H1 (cell line): ENCODE measurements at regions not wholly inside any gene's neighbourhood (a gene's known extent, or its start where the extent isn't known, plus 50 kb on each side); places are given as distances from the start of the nearest gene placed in this dataset.

Source experiments
- BRCA1 ChIP-seq: IDR thresholded peaks from 2 replicates; pipeline ENCODE4 v1.6.1; 2012; ENCODE audit warnings: low read depth, low read length, improper control_type of control experiment
- SIN3A ChIP-seq, 2 experiments: IDR thresholded peaks in 1 of 2; conservative IDR thresholded peaks in 1 of 2; 2 replicates each; pipeline ENCODE4 v1.6.1; 2011 to 2012; ENCODE audit warnings: low read length in 2 of 2, improper control_type of control experiment in 1 of 2, low read depth in 1 of 2, mild to moderate bottlenecking in 1 of 2

GRCh38 chr6:21317642-21318041 lies 275.9 kb upstream of the SOX4 start (continued):
- TF ChIP-seq SIN3A (conservative IDR thresholded peaks at IDR 0.05 in 1 of 2, IDR thresholded peaks at IDR 0.05 in 1 of 2; ENCODE audit: low read depth in 1 of 2, low read length in 2 of 2): no peak
- TF ChIP-seq BRCA1: no peak
